Ishikawa (cell line): ENCODE measurements at regions not wholly inside any gene's neighbourhood (a gene's known extent, or its start where the extent isn't known, plus 50 kb on each side); places are given as distances from the start of the nearest gene placed in this dataset.

Experiments
- CEBPB ChIP-seq: IDR thresholded peaks from 2 replicates; pipeline ENCODE4 v1.6.1; 2012
- CREB1 ChIP-seq: IDR thresholded peaks from 2 replicates; pipeline ENCODE4 v1.6.1; 2012; ENCODE audit warnings: low read depth
- EGR1 ChIP-seq: IDR thresholded peaks from 2 replicates; pipeline ENCODE4 v1.6.1; 2012
- EP300 ChIP-seq: IDR thresholded peaks from 2 replicates; pipeline ENCODE4 v1.6.1; 2012; ENCODE audit warnings: borderline replicate concordance
- FOXM1 ChIP-seq: IDR thresholded peaks from 2 replicates; pipeline ENCODE4 v1.6.1; 2012; ENCODE audit warnings: low read depth, borderline replicate concordance
- NFIC ChIP-seq: IDR thresholded peaks from 2 replicates; pipeline ENCODE4 v1.6.1; 2012
- RAD21 ChIP-seq: IDR thresholded peaks from 2 replicates; pipeline ENCODE4 v1.6.1; 2012; ENCODE audit warnings: low read depth
- TAF1 ChIP-seq: IDR thresholded peaks from 2 replicates; pipeline ENCODE4 v1.6.1; 2012; ENCODE audit warnings: low read depth, mild to moderate bottlenecking
- TCF12 ChIP-seq: IDR thresholded peaks from 2 replicates; pipeline ENCODE4 v1.6.1; 2012; ENCODE audit warnings: low read depth
- TEAD4 ChIP-seq: IDR thresholded peaks from 2 replicates; pipeline ENCODE4 v1.6.1; 2012
- YY1 ChIP-seq: IDR thresholded peaks from 2 replicates; pipeline ENCODE4 v1.6.1; 2012; ENCODE audit warnings: low read depth
- ZBTB7A ChIP-seq: IDR thresholded peaks from 2 replicates; pipeline ENCODE4 v1.6.1; 2012; ENCODE audit warnings: low read depth
- TF ChIP-seq, protein P1 (sequence below): IDR thresholded peaks from 2 replicates; pipeline ENCODE4 v1.6.1; 2012; ENCODE audit warnings: low read depth, mild to moderate bottlenecking
- TF ChIP-seq, protein P2 (sequence below): IDR thresholded peaks from 2 replicates; pipeline ENCODE4 v1.6.1; 2012
- TF ChIP-seq, protein P3 (sequence below): IDR thresholded peaks from 2 replicates; pipeline ENCODE4 v1.6.1; 2012

DNA sequence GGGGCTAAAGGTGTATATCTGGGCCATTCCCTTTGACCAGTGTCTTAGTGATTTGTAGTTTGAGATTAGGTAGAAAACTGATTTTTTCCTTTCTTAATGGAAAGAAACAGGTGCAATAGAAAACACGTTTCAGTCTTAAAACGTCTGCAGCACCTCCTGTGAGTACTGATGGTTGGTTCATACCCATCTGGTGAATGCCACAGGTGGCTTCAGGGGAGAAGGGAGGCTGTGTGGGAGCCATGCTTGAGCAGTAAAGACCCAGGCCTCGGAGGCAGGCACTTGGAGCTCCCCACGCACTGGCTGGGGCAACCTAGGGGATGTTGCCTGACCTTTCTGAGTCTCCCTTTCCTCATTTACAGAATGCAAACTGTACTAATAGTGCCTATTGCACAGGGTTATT, 171.5 kb upstream of the GRB10 start:
- no peak for TF ChIP-seq ZBTB7A
- no peak for TF ChIP-seq CEBPB
- no peak for TF ChIP-seq TCF12
- TF ChIP-seq TAF1 = no peak
- TF ChIP-seq, protein P1, sequence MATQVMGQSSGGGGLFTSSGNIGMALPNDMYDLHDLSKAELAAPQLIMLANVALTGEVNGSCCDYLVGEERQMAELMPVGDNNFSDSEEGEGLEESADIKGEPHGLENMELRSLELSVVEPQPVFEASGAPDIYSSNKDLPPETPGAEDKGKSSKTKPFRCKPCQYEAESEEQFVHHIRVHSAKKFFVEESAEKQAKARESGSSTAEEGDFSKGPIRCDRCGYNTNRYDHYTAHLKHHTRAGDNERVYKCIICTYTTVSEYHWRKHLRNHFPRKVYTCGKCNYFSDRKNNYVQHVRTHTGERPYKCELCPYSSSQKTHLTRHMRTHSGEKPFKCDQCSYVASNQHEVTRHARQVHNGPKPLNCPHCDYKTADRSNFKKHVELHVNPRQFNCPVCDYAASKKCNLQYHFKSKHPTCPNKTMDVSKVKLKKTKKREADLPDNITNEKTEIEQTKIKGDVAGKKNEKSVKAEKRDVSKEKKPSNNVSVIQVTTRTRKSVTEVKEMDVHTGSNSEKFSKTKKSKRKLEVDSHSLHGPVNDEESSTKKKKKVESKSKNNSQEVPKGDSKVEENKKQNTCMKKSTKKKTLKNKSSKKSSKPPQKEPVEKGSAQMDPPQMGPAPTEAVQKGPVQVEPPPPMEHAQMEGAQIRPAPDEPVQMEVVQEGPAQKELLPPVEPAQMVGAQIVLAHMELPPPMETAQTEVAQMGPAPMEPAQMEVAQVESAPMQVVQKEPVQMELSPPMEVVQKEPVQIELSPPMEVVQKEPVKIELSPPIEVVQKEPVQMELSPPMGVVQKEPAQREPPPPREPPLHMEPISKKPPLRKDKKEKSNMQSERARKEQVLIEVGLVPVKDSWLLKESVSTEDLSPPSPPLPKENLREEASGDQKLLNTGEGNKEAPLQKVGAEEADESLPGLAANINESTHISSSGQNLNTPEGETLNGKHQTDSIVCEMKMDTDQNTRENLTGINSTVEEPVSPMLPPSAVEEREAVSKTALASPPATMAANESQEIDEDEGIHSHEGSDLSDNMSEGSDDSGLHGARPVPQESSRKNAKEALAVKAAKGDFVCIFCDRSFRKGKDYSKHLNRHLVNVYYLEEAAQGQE = no peak
- no peak for TF ChIP-seq EGR1
- no peak for TF ChIP-seq RAD21
- no peak for TF ChIP-seq NFIC
- no peak for TF ChIP-seq TEAD4
- TF ChIP-seq YY1 = no peak
- TF ChIP-seq, protein P2, sequence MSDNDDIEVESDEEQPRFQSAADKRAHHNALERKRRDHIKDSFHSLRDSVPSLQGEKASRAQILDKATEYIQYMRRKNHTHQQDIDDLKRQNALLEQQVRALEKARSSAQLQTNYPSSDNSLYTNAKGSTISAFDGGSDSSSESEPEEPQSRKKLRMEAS = no peak
- no peak for TF ChIP-seq FOXM1
- TF ChIP-seq, protein P3, sequence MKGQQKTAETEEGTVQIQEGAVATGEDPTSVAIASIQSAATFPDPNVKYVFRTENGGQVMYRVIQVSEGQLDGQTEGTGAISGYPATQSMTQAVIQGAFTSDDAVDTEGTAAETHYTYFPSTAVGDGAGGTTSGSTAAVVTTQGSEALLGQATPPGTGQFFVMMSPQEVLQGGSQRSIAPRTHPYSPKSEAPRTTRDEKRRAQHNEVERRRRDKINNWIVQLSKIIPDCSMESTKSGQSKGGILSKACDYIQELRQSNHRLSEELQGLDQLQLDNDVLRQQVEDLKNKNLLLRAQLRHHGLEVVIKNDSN = no peak
- TF ChIP-seq EP300 = no peak
- no peak for TF ChIP-seq CREB1

DNA sequence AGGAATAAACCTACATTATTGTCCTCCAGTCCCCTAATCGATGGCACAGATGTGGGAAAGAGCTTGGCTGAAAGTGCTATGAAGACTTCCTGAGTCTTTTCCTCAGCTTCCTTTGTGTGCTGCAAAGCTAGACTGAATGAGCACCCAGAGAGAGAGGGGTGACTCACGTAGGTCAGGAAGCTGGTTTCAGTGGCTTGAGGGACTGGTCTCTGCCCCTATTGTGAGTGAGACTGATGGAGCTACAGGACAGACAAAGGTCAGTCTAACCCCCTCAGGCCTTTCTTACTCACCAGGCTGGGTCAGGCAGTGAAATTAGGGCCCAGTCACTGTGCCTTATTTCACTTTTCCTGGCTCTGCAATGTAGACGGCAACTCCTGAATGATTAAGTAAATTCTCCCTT, 171.1 kb upstream of the GRB10 start:
- no peak for TF ChIP-seq FOXM1
- no peak for TF ChIP-seq CEBPB
- TF ChIP-seq EP300 = no peak
- no peak for TF ChIP-seq NFIC
- no peak for TF ChIP-seq TEAD4
- no peak for TF ChIP-seq ZBTB7A
- TF ChIP-seq YY1 = no peak
- no peak for TF ChIP-seq CREB1

DNA sequence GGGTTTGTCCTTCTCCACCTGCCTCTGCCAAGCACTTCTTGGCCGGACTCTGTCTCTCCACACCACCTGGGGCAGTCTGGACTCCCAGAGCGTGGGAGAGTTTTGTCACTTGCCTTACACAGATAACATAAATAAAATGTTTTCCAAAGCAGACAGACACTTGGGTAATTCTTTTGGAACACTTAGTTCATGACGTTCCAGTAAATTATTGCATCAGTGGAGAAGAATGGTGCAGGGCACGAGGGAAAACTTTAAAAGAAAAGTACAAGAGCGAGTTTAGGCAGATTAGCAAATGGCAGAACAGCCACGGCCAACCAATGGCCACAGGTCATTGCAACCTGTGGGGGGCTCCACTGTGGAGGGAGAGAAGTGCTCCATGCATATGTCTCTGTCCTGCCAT, 170.6 kb upstream of the GRB10 start:
- TF ChIP-seq, protein P2 = no peak
- TF ChIP-seq EP300 = no peak
- no peak for TF ChIP-seq NFIC
- no peak for TF ChIP-seq TEAD4
- TF ChIP-seq, protein P3 = no peak
- TF ChIP-seq, protein P1 = no peak
- TF ChIP-seq TAF1 = no peak
- no peak for TF ChIP-seq ZBTB7A
- no peak for TF ChIP-seq YY1
- TF ChIP-seq RAD21 = no peak

DNA sequence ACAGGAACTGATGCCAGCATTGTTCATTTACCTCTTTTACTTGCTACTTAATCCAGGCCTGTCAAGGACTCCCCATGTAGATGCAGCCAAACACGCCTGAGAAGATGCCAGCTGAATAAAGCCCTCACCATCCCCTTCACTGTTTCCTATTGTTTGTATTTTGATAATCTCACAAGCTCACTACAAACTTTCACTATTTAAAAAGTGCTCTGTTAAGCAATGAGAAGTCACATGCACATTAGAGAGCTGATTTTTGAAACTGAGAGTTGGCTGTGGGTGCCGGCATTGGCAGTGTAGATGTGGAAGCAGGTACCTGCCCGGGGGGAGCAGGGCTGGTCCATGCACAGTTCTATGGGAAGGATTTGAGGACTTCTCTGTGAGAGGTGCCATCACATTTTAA, 169.8 kb upstream of the GRB10 start:
- TF ChIP-seq YY1 (no peak), TEAD4 (no peak)
- TF ChIP-seq, protein P3 = no peak
- TF ChIP-seq, protein P2 = no peak

DNA sequence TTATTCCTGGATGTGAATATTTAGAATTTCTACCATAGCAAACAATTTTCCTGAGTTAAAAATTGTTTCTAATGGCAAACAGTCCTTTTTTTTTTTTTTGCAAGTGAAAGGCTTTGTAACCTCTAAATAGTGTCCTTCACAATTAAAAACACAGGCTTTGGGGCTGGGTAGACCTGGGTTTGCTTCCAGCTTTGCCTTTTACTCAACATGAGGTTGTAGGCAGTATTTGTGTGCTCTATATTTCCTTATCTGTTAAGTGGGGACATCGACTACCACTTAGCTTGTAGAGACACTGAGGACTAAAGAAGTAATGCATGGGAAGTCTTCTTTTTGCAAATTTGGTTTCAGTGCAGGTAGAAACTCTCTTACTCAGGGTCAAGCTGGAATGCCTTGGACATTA, 169.4 kb upstream of the GRB10 start:
- TF ChIP-seq EP300 (no peak), TEAD4 (no peak), NFIC (no peak), ZBTB7A (no peak), TAF1 (no peak), CREB1 (no peak), RAD21 (no peak), CEBPB (no peak)
- TF ChIP-seq, protein P2 = no peak
- TF ChIP-seq, protein P3 = no peak
